GM06990 (cell line): ENCODE measurements at regions not wholly inside any gene's neighbourhood (a gene's known extent, or its start where the extent isn't known, plus 50 kb on each side); places are given as distances from the start of the nearest gene placed in this dataset.

Experiments
- DNase-seq: peaks from one replicate; pipeline ENCODE4 v3.0.0-alpha.2; 2011; ENCODE audit not compliant: insufficient read length; ENCODE audit errors: extremely low read depth
- H3K27me3 ChIP-seq: replicated peaks from 2 replicates; pipeline ENCODE4 v1.6.0; 2011; ENCODE audit warnings: low read length; ENCODE audit not compliant: control insufficient read depth, insufficient read depth
- H3K36me3 ChIP-seq: 2 replicates; pipeline ENCODE4 v1.5.1; 2011; ENCODE audit warnings: low read length; ENCODE audit not compliant: control insufficient read depth, insufficient read depth
- H3K4me3 ChIP-seq: replicated peaks from 2 replicates; pipeline ENCODE4 v1.5.1; 2011; ENCODE audit warnings: low read depth, mild to moderate bottlenecking, control low read depth, low read length
- TF ChIP-seq, protein P1 (sequence below): IDR thresholded peaks from 2 replicates; pipeline ENCODE4 v1.5.1; 2011; ENCODE audit warnings: low read length, control low read depth, mild to moderate bottlenecking, inconsistent platforms; ENCODE audit not compliant: insufficient read depth, poor library complexity, severe bottlenecking

DNA sequence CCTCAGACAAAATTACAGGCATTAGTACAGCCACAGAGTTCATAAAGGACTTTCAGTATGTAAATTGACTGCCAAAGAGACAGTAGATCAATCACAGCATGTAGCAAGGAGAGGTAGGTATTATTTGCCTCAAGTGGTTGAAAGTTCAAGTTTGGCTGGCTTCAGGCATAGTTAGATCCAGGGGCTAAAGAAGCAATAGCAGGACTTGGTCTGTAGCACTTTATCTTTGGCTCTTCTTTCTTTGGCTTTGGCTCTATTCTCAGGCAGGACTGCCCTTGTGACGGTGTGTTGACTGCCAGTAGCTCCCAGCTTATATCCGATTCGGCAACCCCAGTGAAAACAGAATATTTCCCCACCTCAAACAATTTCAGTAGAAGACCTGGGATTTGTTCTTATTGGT lies 346.0 kb upstream of the TBX3 start:
- no peaks in the 10 kb centered on the region for H3K36me3 ChIP-seq
- no peak for DNase-seq
- TF ChIP-seq, protein P1, sequence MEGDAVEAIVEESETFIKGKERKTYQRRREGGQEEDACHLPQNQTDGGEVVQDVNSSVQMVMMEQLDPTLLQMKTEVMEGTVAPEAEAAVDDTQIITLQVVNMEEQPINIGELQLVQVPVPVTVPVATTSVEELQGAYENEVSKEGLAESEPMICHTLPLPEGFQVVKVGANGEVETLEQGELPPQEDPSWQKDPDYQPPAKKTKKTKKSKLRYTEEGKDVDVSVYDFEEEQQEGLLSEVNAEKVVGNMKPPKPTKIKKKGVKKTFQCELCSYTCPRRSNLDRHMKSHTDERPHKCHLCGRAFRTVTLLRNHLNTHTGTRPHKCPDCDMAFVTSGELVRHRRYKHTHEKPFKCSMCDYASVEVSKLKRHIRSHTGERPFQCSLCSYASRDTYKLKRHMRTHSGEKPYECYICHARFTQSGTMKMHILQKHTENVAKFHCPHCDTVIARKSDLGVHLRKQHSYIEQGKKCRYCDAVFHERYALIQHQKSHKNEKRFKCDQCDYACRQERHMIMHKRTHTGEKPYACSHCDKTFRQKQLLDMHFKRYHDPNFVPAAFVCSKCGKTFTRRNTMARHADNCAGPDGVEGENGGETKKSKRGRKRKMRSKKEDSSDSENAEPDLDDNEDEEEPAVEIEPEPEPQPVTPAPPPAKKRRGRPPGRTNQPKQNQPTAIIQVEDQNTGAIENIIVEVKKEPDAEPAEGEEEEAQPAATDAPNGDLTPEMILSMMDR: no peak
- H3K27me3 ChIP-seq: no peaks in the 10 kb centered on the region
- no peak overlapping the region for H3K4me3 ChIP-seq

DNA sequence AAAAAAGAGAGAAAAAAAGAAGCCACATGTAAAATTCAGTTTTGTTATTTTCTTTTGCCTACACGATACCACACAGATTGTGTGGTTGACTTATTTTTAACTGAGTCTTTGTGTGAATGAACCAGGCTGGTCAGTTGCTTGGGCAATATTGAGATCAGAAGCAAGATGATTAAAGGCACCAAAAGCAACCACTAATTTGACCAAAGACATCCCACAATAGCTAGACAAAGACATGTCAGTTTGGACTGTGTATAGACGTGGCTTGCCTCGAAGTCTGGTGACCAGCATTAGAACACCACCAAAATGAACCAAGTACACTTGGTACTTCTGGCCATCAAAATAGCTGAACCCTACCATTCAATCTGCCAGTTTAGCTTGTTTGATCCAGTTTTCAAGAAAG lies 340.6 kb upstream of the TBX3 start:
- H3K27me3 ChIP-seq: no peaks in the 10 kb centered on the region
- TF ChIP-seq, protein P1: no peak
- no peaks in the 10 kb centered on the region for H3K36me3 ChIP-seq
- H3K4me3 ChIP-seq: no peak overlapping the region
- DNase-seq: no peak

DNA sequence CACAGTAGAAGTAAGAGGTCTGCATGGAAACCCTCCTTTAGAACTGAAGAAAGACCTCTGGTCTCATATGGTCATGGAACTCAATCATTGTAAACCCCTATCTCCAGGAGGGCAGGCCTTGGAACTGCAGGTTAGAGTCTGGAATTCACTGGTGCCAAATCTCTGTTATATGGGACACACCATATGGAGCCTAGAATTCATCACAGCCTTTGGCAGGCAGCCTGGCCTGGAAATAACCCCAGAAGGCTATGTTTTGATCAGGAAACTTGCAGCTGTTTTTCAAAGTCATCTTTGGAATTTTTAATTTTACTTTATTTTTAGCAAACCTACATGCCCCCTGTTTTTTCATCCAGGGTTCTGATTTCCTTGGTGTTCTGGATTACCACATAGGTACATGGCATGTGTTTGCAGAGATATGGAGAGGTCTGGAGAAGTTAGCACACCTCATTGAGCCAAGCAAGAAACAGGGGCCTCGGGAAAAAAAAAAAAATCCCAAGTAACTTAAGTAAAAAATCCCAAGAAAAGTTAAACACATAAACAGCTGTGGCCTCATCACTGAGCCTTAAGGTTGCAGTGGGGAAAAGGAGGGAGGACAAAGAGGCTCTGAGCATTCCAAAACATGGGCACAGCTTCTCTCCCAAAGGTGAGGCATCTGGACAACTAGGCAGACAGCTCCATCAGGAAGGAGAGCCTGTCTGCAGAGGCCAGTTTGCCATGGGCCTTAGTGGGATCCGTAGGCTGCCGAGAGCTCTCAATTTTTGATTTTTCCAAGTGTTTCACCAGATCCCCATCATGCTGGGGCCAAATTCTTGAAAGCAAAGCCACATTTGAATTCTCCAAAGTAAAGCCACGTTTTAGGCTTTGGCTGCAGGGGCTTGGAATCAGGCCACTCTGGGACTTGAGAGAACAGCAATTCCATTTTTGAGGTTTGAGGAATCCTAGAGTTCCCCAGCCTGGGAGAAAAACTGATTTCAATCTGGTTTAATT lies 339.6 kb upstream of the TBX3 start:
- no peak for DNase-seq
- Histone ChIP-seq H3K4me3 (no peak overlapping the region), H3K36me3 (no peaks in the 10 kb centered on the region), H3K27me3 (no peaks in the 10 kb centered on the region)
- TF ChIP-seq, protein P1: no peak

DNA sequence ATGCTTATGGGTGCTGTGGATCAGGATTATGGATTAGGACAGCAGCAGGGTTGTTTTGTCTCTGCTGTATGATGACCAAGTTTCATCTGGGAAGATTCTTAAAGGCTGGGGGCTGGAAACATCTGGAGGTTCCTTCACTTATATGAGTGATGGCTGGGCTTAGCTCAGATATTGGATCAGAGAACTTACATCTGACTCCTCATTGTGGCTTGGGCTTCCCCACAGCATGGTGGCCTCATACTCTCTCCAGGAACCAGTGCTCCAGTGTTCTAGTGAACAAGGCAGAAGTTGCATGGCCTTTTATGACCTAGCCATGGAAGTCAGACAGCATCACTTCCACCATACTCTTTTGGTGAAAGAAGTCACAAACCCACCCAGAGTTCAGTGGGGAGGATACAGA lies 336.1 kb upstream of the TBX3 start:
- Histone ChIP-seq H3K36me3 (no peaks in the 10 kb centered on the region), H3K4me3 (no peak overlapping the region), H3K27me3 (no peaks in the 10 kb centered on the region)
- DNase-seq: no peak
- TF ChIP-seq, protein P1: no peak

DNA sequence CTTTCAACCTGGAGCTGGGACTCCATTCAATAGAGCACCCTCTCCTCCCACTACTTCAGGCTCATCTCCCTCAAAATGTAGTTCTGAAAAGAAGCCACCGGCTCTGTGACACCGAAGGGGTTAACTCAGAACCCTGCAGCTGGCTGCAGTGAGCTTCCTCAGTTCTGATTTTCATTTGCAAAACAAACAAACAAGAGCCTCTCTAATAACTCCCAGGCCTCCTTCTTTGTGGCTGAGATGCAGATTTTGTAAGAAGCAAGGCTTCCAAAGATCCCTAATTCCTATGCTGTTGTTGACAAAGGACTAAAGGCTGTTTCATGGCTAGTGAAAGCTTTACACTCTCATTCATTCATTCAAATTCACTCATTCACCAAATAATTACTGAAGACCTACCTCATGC lies 333.4 kb upstream of the TBX3 start:
- no peak for DNase-seq
- TF ChIP-seq, protein P1: no peak

More for the DNA sequence above, 333.4 kb upstream of the TBX3 start:
- Histone ChIP-seq H3K27me3 (no peaks in the 10 kb centered on the region), H3K36me3 (no peaks in the 10 kb centered on the region), H3K4me3 (no peak overlapping the region)
